ENCODE measurements at regions not wholly inside any gene's neighbourhood (a gene's known extent, or its start where the extent isn't known, plus 50 kb on each side); places are given as distances from the start of the nearest gene placed in this dataset.

- no peak for DNase-seq
Measured at GRCh38 chr7:106606120-106606519, 54.8 kb downstream of the CCDC71L start.

GRCh38 chr7:106604971-106605370, 56.0 kb downstream of the CCDC71L start:
- no peak for DNase-seq

DNA sequence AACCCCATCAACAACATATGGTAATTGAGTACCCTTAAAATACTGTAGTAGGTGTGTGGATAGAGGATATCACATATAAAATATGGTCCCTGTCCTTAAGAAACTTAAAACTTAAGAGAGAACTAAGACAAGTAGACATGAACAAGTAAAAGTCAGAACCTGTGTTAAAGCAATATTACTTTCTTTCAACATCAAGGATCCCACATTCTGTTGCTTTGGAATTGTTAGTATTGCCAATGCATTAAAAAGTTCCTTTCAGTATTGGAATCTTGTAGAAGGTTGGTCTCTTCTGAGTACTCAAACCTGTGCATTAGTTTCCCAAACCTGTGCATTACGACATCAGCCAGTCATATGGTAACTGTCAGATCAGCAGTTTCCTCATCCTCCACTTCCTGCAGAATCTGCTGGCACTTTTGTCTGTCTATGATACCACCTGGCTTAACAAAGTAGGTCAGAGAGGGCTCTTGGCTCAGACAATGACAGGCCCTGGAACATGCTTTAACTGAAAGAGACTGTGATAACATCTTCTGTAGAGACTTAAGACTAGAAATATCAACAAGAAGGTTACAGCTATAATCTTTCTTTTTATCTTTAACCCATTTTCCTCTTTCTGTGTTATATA, 56.5 kb downstream of the CCDC71L start:
- no peak for DNase-seq

DNA sequence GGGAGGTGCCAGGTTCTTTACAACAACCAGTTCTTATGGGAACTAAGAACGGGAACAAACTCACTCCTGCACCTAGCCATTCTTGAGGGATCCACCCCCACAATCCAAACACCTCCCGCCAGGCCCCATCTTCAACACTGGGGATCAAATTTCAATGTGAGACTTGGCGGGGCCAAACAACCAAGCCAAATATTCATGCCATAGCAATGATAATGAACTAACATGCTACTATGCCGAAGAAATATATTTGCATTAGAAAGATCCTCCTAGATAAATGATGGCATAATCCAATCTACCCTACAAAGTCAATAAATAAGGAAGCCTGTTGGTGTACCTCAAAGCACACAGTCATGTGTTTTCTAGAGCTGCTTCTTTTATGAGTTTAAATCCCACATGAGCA, 57.6 kb downstream of the CCDC71L start:
- DNase-seq = no peak

- DNase-seq = no peak
Measured at GRCh38 chr7:106602062-106602461, 58.9 kb downstream of the CCDC71L start.

GRCh38 chr7:106600569-106601373, 60.2 kb downstream of the CCDC71L start:
- no peak for DNase-seq

DNA sequence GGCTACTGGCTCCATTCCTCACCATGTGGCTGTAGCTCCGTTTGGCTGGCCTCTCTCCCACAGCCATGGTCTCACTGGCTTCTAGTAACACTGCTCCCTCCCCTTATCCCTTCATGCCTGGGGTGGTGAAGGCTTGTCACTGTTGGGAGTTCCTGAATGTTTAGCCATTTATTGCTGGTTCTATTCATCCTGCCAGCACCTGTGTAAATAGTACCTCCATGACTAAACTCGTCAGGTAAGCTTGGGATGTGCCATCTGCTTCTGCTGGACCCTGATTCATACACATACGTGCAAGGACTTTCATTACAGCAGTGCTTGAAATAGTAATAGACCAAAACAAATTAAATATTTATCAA, 61.6 kb downstream of the CCDC71L start:
- DNase-seq = no peak

DNA sequence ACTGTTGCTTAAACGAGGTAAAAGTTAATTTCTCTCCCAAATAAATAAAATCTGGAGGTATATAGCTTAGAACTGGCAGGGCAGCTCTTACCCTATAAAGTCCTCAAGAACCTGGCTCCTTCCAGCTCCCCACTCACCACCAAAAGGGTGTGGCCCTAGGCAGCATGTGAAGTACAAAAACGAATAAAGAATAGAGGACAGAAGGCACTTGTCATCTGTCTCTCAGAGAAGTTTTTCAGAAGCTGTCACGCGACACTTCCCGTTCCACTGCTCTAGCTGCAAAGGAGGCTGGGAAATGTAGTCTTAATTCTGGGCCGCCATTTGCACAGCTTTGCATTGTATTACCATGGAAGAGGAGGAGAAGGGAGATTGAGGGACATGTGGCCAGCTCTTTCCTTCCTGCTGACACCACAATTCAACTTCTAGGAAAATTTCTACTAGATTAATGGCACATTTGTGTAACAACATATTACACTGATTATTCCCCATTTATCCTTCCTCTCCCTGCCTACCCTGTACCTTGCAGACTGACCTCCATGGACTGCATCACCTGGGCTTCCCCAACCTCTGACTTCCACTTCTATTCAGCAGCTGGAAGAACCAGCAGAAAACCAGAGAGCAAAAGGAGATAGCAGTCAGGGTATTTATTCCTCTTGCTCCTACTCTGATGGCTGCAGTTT, 62.2 kb downstream of the CCDC71L start:
- peak in 3 of 4 experiments; percentile 8 to 14 (median 13) for DNase-seq

- DNase-seq = no peak
Measured at GRCh38 chr7:106597751-106598546, 63.0 kb downstream of the CCDC71L start.

- DNase-seq = no peak
Measured at GRCh38 chr7:106597014-106597413, 63.9 kb downstream of the CCDC71L start.

GRCh38 chr7:106595922-106596321, 65.0 kb downstream of the CCDC71L start:
- no peak for DNase-seq

DNA sequence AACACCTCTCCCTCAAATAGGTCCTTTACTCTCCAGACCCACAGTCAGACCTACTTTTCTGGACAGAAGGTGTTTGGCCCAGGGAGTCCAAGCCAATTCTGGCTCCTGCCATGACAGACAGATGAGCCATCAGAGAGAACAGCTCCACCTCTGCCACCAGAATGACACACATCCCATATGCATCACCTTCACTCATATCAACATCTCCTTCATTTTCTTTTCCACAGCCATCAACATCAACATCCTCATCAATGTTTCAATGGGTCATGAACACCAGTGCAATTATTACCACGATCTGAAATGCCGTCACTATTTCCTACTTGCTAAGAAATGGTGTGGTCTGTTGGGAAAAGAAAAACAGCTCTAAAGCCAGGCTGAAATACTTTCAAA, 67.9 kb downstream of the CCDC71L start:
- no peak for DNase-seq

- no peak for DNase-seq
Measured at GRCh38 chr7:106592282-106593027, 68.5 kb downstream of the CCDC71L start.

GRCh38 chr7:106591146-106591545, 69.8 kb downstream of the CCDC71L start:
- DNase-seq = no peak

- DNase-seq = no peak
Measured at GRCh38 chr7:106590209-106590816, 70.6 kb downstream of the CCDC71L start.

DNA sequence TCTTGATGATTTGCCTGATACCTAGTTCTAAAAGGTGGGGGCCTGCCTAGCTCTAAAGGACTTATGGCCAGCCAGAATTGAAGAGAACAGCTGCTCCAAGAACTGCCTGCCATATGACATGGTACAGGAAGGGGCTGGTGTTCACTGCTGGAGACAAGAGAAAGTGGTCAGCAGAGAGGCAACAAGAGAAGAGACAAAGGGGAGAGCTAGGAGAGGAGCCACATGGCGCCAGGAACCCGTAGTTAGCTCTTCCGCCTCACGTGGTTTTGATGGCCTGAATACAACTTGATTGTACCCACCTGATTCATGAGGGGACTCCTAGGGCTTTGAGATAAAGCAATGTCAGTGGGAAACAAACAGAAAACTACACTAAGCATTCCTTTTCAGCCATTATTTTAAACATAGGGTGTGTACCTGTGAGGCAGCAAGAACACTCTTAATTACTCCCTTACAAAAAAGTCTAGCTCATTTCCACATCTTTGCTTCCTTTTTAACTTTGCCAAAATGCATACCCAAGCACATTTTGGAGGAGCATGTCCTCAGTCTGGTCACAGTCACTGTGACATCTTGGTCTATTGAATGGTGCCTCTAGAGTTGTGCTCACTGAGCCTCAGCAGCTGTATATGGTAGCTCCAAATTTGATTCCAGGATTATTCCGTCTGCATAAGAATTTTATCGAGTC, 71.6 kb downstream of the CCDC71L start:
- no peak for DNase-seq

GRCh38 chr7:106588422-106589197, 72.3 kb downstream of the CCDC71L start:
- DNase-seq = no peak

- DNase-seq = no peak
Measured at GRCh38 chr7:106584914-106585759, 75.8 kb downstream of the CCDC71L start.

Data from activated naive CD4-positive, alpha-beta T cell (primary cell).